Psoas muscle (tissue), 7 donors: ENCODE measurements at regions not wholly inside any gene's neighbourhood (a gene's known extent, or its start where the extent isn't known, plus 50 kb on each side); places are given as distances from the start of the nearest gene placed in this dataset.

Source experiments
- ATAC-seq, 4 donors: fragments of 200-7000 bp; cut with Tn5 transposase; one replicate each; pipeline ENCODE4 v1.9.1; 2020; ENCODE audit warnings: moderate library complexity in 3 of 4, mild to moderate bottlenecking in 2 of 4
- DNase-seq, 2 donors: peaks; one replicate each; pipeline ENCODE4 v3.0.0-alpha.2; 2020
- H3K27ac ChIP-seq: fragments of 200-600 bp; one replicate; pipeline ENCODE4 v1.8.0; 2022
- H3K27me3 ChIP-seq, 3 donors: fragments of 200-600 bp in 1 of 3; one replicate each; pipeline versions ENCODE4 v1.6.1 to v1.8.0; 2013 to 2022; ENCODE audit warnings: low read length in 2 of 3, mild to moderate bottlenecking in 2 of 3, moderate library complexity in 1 of 3; ENCODE audit not compliant: insufficient read depth in 3 of 3
- H3K36me3 ChIP-seq, 2 donors: fragments of 200-600 bp in 1 of 2; one replicate each; pipeline versions ENCODE4 v1.6.1 to v1.8.0; 2013 to 2022; ENCODE audit warnings: low read depth in 1 of 2, mild to moderate bottlenecking in 1 of 2, moderate library complexity in 1 of 2; ENCODE audit not compliant: insufficient read depth in 1 of 2
- H3K4me1 ChIP-seq: fragments of 200-600 bp; one replicate; pipeline ENCODE4 v1.8.0; 2022
- H3K4me3 ChIP-seq: fragments of 200-600 bp; one replicate; pipeline ENCODE4 v1.8.0; 2022; ENCODE audit warnings: mild to moderate bottlenecking
- H3K9me3 ChIP-seq: fragments of 200-600 bp; one replicate; pipeline ENCODE4 v1.8.0; 2022
- WGBS, 3 donors: extraction: QIAGEN DNeasy Blood & Tissue Kit; methylation state at CpG; one replicate each; pipeline versions ENCODE4 v1.1.6 to v1.1.7; 2013; 5-methylcytosine and 5-hydroxymethylcytosine counted together
- intact Hi-C, 2 donors: fragments of 100-400 bp; cut with DNase I; formaldehyde crosslinking; loops; one replicate each; pipeline versions ENCODE4 v1.11.0 to v1.14.2; 2022
- TF ChIP-seq, protein P1 (sequence below): fragments of 200-600 bp; IDR thresholded peaks from one replicate; pipeline ENCODE4 v1.8.0; 2022; ENCODE audit warnings: antibody characterized with exemption
- donor health status: healthy with polysubstance abuse.
- donor health status: DM: no; HTN: no; CAD: no; lungs with moderate emphysema.
- donor health status: Bipolar disorder and iron deficiency.
- donor health status: healthy.
- donor health status: DM: yes; HTN: yes; CAD: no.
- donor health status: DM: no; HTN: no; CAD: no.
- donor health status: DM: yes; HTN: yes; CAD: no.

DNA sequence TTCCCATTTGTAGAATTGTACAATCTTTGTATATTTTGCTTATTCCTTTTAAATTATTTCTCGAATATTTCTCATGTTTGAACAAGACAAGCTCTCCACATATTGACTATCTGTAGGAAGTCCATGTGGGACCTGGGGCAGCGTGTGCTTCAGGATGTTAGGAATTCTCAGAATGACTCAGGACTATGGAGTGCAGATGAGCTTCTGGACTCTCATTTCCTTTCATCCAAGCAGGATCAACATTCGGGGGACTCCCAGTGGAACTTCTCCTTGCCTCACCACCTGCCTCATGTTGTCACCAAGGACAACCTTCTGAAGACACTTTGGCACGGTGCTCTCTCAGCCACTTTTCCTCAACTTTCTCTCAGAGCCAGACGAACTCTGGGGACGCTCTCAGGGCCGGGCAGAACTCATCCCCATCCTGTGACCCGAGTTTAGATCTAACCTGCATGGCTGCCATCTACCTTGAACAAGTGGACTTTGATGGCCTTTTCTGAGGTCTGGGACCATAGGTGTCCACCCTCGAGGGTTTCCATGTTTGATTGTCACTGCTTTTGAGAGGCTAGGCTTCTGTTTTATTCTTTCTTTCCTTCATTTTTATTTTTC is 441.7 kb downstream of the IRS2 start:
- Histone ChIP-seq H3K4me3 (no peak overlapping the region), H3K4me1 (no peaks in the 10 kb centered on the region), H3K36me3 (no peaks in the 10 kb centered on the region), H3K27me3 (no peaks in the 10 kb centered on the region), H3K27ac (no peak overlapping the region), H3K9me3 (no peaks in the 10 kb centered on the region)
- DNase-seq (no peak), ATAC-seq (no peak)
- TF ChIP-seq, protein P1, sequence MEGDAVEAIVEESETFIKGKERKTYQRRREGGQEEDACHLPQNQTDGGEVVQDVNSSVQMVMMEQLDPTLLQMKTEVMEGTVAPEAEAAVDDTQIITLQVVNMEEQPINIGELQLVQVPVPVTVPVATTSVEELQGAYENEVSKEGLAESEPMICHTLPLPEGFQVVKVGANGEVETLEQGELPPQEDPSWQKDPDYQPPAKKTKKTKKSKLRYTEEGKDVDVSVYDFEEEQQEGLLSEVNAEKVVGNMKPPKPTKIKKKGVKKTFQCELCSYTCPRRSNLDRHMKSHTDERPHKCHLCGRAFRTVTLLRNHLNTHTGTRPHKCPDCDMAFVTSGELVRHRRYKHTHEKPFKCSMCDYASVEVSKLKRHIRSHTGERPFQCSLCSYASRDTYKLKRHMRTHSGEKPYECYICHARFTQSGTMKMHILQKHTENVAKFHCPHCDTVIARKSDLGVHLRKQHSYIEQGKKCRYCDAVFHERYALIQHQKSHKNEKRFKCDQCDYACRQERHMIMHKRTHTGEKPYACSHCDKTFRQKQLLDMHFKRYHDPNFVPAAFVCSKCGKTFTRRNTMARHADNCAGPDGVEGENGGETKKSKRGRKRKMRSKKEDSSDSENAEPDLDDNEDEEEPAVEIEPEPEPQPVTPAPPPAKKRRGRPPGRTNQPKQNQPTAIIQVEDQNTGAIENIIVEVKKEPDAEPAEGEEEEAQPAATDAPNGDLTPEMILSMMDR = no peak
- WGBS, 3 donors = 72 to 85% (median 79%) methylated on average over 9 of the region's 9 CpGs
- intact Hi-C loops = no loop called here

DNA sequence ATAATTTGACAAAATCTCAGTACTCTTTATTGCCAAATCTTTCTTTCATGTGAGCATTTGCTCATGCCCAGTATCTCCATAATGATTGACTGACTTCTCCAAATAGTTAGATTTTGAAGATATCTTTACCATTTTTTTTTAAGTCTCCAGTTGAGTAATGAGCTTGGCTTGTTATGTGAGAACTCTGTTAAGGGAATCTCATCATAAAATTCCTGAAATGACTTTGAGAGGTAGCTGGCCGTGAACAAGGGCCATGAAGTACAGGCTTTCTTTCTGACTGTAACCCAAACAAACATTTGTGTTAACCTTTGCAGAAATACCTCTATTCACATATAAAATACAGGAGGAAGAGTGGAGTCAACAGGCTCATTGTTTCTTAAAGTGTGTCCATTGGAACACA is 449.7 kb downstream of the IRS2 start:
- no peak overlapping the region for H3K4me3 ChIP-seq
- no peak overlapping the region for H3K27ac ChIP-seq
- ATAC-seq (no peak), DNase-seq (no peak)
- no peaks in the 10 kb centered on the region for H3K9me3 ChIP-seq
- no peaks in the 10 kb centered on the region for H3K4me1 ChIP-seq
- intact Hi-C loops = no loop called here
- TF ChIP-seq, protein P1 = no peak
- WGBS, 3 donors = 19 to 22% (median 20%) methylated on average over 1 of the region's 1 CpG
- no peaks in the 10 kb centered on the region for H3K36me3 ChIP-seq
- no peaks in the 10 kb centered on the region for H3K27me3 ChIP-seq

DNA sequence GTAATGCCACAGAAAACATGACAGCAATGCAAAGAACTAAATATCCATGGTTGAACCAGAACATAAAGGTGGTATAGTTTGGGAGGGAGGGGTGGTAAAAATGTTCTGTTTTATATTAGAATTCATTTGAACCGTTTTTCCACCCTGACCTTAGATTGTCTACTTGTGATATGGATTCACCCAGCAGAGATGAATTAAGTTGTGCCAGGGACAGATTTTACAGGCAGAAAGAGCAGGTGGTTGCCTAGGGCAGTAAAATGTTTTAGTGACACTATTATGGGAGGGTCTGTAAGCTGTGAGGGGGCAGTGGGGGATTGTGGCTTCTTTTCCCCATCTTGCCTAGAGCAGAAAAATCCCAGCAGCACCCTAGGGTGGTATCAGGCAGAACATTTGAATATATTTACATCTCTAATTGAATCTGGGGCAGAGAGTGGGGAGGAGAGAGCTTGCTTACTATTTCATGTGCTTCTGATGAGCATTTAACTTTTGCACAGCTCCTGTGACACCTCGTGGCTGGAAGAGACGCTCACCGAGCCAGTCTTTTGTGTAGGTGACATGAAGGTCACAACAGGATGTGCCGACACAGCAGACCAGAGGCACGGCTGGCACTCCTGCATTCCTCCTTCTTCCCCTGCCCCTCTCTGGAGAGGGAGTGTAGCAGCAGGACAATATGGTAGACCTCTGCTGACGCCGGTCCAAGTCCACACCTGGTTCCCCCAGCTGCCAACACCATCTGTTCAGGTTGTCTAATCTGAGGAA is 452.3 kb downstream of the IRS2 start:
- TF ChIP-seq, protein P1 = no peak
- H3K36me3 ChIP-seq = no peaks in the 10 kb centered on the region
- DNase-seq (no peak), ATAC-seq (peak in 1 of 4 donors; percentile 55)
- no peak overlapping the region for H3K27ac ChIP-seq
- H3K27me3 ChIP-seq = no peaks in the 10 kb centered on the region
- no peak overlapping the region for H3K4me3 ChIP-seq
- H3K9me3 ChIP-seq = no peaks in the 10 kb centered on the region
- intact Hi-C loops = no loop called here
- no peaks in the 10 kb centered on the region for H3K4me1 ChIP-seq
- 54 to 72% (median 56%) methylated on average over 8 of the region's 8 CpGs for WGBS, 3 donors

DNA sequence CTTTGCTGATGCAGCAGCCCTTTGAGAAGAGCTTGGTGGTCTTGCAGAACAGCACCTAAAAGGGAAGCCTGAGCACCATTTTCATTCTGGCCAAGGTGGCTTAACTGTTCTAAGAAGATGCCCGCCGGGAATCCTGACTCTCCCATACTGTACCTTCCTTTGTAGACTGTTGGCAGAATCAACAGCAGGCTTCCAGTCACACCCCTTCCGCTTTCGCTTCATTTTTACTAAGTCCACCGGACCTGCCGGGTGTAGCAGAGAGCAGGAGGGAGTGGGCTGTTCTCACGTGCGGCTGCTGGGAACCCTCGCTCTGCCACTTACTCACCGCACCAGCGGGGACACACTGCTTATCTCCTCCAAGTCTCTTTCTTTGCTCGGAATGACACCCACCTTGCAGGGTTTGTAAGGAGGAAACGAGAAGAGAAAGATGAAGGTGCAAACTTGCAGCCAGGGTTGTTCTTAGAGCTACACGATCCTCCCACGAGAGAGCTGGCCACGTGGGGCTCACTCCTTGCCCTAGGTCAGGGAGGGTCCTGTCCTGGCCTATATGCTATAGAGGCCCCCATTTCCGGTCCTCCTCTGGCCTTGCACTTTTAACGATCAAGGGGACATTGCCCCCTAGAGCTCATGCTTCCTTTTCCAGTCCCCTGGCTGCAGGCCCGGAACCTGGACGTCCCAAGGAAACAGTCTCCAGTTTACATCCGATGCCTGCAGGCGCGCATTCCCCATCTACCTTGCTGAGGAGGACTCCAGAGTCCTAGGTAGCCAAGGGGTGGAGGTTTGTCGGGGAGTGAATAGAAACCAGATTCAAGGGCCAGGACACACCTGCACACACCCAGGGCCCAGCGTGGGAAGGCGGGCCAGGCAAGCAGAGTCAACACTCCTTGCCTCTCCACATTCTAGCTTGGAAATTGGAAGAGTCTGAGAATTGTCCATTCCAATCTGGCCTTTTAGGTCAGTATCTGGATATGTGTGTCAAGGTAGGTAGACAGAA is 453.6 kb downstream of the IRS2 start:
- no peaks in the 10 kb centered on the region for H3K36me3 ChIP-seq
- intact Hi-C loops = no loop called here
- 77 to 82% (median 79%) methylated on average over 26 of the region's 26 CpGs for WGBS, 3 donors
- no peak for ATAC-seq
- H3K4me3 ChIP-seq = no peak overlapping the region
- TF ChIP-seq, protein P1 = no peak
- no peak overlapping the region for H3K27ac ChIP-seq
- H3K4me1 ChIP-seq = no peaks in the 10 kb centered on the region
- H3K9me3 ChIP-seq = no peaks in the 10 kb centered on the region
- DNase-seq = no peak
- no peaks in the 10 kb centered on the region for H3K27me3 ChIP-seq
